ENCODE measurements at regions not wholly inside any gene's neighbourhood (a gene's known extent, or its start where the extent isn't known, plus 50 kb on each side); places are given as distances from the start of the nearest gene placed in this dataset.
"Not testable (repeated sequence)": the region's sequence is repeated elsewhere in the genome, so short reads cannot be mapped to it uniquely, and the experiment has no call there.

DNA sequence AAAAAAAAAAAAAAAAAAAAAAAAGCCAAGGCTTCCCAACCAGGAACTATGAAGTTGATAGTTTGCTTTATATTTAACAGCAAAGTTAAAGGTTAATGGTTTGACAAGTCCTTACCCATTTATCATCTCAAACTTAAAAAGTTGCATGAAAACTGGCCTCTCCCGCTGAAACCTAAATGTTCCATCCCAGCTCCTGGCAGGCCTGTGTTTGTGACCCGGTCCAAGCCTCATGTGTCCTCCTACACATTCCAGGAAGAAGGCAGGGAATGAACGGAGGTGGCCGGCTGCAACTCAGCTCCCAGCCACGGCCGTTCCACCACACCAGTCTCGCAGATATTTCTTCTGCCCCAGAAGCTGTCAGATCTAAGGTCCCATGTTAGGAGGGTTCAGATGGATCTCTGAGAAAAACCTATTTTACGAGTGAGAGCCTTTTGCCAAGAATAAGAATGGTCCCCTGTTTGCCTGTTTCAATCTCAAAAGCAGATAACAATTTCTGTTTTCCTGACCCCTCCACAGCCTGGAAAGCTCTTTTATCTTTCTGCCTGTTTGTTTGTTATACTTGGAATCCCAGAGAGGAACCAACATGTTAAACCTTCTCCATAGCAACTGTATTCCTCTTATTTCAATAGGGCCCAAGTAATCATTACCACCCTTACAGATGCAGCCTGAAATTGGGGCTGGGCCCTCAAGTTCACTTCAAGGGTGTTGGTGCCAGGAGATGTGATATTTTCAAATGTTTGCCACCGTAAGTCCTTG, 56.5 kb downstream of the KCTD12 start:
- DNase-seq (ENCODE audit: low read depth in 3 of 3) = no peak

DNA sequence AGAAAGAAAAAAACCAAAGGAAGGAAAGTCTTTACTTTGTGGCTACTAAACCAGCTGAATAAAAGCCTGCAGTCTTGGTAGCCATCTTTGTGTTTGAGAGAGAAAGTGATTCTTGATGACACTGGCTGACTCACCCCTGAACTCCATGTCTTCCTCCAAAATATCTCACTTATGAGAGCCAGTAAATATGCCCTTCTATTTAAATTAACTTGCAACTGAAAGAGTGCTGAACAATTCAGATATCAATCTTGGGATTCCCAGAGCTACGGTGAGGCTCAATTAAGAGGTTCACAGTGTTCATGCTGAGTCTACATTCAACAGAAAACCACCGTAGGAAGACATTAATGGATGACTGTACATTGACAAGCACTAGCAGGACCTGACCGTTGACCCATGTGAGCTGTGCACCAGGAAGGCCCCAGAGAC, 57.9 kb downstream of the KCTD12 start:
- DNase-seq (ENCODE audit: low read depth in 3 of 3) = no peak

DNA sequence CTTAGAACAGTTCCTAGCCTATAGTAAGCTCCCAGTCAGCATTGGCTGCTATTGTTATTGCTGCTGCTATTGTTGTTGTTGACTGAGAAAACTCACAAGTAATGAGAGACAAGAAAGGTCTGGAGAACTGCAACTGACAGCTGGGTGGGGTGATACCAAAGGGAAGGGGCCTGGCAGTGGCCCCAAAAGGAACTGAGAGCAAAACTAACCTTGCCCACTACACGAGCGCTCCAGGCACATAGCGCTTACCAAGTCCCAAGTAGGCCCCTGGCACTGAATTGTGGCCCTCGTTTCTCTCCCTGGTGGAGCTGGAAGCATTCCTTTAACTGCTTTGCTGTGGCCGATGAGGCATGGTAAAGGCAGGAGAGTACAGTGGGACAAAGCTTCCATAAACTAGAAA, 59.7 kb downstream of the KCTD12 start:
- no peak for DNase-seq (ENCODE audit: low read depth in 3 of 3)

DNA sequence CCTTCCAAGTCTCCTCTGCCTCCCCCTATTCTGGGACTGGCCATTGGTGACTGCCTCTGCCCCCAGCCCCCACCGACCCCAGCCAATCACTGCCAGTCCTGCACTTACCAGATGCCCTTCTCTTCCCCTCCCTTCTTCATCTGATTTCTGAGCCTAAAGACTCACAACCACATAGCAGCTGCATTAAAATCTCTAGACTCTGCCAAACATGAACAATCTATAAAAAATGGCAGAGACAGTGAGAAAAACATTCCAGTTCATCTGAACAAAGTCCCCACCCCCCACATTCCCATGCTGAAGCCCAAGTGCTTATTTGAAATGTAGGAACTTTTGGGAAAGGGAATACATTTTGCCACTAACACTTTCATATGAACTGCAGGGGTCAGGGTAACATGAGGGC, 60.8 kb downstream of the KCTD12 start:
- DNase-seq (ENCODE audit: low read depth in 3 of 3) = no peak

DNA sequence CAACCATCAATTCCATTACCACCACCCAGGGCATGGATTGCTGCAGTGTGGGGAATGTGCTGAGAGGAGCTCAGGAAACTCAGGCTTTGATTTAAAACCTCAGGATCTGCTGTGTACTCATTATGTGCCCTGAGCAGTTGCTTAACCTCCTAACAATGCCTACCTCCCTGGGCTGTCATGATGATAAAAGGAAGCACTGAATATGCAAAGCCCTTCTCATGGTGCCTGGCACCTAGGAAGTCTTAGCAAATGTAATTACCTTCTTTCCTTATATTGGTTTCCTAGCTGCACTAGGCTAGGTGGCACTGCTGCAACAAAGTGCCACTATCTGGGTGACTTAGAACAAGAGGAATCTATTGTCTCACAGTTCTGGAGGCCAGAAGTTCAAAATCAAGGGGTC, 62.2 kb downstream of the KCTD12 start:
- DNase-seq (ENCODE audit: low read depth in 3 of 3) = no peak

DNA sequence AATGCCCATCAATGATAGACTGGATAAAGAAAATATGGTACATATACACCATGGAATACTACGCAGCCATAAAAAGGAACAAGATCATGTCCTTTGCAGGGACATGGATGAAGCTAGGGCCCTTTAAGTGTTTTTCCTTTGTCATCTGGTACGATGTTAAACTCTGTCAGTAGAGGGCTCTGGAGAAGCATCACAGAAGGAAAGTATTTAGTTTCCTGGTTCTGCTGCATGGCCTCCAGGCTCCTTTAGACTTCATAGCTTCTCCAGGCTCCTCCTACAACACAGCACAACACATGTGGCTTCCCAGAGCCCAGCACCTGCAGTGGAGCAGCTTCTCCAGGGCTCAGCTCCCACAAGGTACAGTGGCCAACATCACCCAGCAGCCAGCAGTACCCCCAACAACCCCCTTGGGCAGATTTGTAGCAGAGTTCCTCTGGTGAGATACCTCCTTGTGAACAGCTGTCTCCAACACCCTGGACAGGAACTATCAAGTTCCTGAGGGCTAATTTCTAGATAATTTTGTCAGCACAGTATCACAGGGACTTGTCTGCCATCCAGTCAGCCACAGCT, 63.4 kb downstream of the KCTD12 start:
- DNase-seq (ENCODE audit: low read depth in 3 of 3) = no peak

DNA sequence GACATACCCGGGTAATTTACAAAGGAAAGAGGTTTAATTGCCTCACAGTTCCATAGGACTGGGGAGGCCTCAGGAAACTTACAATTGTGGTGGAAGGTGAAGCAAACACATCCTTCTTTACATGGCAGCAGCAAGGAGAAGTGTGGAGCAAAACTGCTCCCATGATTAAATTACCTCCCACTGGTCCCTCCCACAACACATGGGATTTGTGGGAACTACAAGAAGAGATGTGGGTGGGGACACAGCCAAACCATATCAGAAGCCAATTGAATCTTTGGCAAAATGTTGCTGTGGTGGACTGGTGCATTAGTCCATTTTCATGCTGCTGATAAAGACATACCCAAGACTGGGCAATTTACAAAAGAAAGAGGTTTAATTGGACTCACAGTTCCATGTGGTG, 65.0 kb downstream of the KCTD12 start:
- DNase-seq (ENCODE audit: low read depth in 3 of 3) = not testable (repeated sequence)

DNA sequence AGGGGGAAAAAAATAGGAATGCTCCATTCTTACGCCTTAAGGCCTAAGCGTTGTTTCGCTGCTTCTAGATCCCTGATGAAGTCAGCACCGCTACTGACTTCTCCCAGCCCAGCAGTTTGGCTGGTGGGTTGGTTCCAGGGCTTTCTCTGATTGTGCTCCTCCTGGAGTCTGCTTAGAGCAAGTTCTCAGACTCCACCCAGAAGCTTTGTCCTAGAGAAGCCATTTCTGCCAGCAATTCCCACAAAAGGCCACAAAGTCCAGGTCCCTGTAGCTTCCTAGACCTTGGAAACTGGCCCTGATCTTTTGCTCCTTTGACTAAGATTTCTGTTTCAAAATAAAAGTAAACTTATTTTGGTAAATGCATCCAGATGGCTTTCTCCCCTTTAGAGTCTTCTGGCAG, 65.4 kb downstream of the KCTD12 start:
- no peak for DNase-seq (ENCODE audit: low read depth in 3 of 3)

DNA sequence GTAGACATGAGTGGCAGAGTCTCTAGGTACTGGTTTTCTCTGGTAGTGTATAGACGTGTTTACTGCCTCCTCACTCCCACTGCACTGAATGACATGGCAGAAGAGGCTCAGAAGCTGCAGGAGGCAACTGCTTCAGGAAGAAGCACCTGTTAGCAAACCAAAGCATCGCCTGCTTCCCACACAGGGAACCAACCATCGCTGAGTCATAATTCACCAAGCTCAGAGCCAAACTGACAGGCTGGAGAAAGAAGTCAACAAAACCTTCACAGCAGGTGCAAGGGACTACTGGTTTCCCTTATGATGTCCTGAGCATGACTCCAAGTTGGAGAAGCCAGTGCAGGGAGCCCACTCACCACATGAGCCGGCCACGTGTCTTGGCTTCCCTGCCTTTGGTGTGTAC, 69.8 kb downstream of the KCTD12 start:
- DNase-seq (ENCODE audit: low read depth in 3 of 3) = no peak

DNA sequence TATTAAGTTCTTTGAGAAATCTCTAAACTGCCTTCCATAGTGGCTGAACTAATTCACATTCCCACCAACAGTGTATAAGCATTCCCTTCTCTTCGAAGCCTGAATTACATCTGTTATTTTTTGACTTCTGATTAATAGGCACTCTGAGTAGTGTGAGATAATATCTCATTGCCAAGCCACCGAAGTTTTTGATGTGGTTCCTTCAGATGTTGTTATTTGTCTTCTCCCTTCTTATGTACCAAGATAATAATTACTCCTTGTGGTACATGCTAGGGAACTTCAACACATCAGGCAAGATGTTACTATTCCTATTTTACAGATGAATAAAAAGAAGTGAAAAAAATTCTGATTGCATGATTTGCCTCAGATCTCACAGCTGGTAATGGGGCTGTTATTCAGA, 70.9 kb downstream of the KCTD12 start:
- no peak for DNase-seq (ENCODE audit: low read depth in 3 of 3)

DNA sequence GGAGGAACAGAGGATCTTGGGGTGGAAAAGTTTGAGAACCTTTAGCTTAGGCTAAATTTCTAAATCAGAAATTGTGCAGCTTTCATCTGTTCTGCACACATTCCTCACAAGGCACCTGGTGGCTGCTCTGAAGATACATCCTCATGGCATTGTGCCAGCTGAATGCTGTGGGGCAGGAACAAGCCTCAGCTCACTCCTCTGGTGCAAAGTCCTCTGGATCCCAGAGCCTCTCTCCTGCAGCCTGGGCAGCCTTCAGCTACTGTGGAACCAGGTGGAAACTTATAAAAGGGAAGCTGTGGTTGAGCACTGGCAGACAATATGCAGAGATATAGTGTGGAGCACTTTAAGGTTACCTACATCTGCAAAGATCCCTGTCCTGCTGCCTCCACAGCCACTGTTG, 72.3 kb downstream of the KCTD12 start:
- DNase-seq (ENCODE audit: low read depth in 3 of 3) = no peak

DNA sequence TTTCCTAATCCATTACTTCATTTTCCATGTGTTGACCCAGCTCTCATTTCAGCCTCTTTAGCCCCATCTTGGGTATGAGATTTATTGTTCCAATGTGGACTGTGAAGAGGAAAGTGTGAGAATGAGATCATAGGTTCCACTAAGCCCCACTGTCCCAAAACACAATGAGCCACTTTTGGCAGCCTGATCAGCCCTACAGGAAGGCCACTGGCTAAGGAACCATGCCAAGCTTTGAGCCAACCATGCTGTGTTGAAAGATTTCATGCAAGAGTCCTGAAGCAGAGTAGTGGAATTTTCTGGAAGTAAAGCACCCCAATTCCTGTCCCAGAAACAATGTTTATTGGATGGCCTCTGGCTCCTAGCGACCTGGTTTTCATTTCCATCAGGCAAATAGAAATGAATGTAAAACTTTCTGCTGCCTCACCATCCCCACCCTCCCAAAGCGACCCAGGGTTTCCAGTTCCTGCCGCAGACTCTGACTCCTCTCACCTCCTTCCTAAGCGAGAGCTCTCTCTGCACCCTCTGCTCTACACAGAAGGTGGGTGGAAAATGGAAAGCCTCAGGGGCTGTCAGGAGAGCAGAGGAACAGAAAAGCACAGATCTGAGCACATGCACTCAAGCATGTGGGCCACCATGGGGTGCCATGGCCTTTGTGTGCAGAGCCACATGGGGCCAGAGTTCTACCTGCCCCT, 73.1 kb downstream of the KCTD12 start:
- DNase-seq (ENCODE audit: low read depth in 3 of 3) = no peak

DNA sequence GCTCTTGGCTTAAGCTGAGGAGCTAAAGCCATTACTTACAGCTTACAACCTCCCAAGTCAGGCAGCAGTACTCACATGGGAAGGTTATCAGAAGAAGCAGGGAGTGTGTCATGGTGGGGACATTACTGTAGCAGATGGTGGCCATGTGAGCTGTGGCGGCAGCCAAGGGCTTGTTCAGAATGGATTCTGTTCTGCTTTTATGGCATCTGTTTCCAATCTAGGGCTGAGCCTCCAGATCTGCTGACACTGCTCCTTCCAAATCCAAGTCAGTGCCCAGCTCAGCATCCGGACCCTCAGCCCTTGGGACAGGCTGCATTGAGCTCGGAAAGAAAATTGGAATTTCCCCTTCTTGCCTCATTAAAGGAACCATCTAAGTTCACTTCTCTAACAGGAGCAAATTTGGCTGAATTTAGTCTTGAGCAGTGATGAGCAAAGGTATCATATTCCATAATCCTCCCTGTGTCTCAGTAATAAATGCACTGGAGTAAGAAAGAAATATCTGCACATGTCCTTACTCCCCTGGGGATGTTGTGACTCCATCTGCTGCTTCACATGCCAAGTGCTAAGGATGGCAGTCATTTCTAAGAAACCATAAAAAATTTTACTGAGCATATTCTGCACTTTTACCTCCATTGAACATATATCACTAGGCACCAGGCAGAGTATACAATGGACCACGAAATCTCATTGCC, 73.9 kb downstream of the KCTD12 start:
- DNase-seq (ENCODE audit: low read depth in 3 of 3) = no peak

DNA sequence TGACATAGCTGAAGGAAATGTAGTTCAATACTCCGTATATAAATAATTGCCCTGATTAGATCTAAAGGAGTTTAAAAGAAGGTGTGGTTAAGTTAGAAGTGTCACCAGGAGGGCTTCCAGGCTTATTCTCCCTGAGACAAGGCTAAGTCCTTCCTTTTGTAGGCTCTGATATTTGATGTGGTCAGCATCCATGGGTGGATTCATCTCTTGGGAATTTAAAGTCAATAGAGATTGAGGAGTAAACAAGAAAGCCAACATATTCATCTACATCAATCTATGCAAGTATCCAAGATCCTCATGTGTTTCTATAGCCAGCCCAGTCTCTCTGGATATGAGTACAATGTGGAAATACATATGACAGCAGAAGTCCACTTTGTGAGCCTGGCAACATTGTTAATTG, 76.8 kb downstream of the KCTD12 start:
- DNase-seq (ENCODE audit: low read depth in 3 of 3) = no peak

DNA sequence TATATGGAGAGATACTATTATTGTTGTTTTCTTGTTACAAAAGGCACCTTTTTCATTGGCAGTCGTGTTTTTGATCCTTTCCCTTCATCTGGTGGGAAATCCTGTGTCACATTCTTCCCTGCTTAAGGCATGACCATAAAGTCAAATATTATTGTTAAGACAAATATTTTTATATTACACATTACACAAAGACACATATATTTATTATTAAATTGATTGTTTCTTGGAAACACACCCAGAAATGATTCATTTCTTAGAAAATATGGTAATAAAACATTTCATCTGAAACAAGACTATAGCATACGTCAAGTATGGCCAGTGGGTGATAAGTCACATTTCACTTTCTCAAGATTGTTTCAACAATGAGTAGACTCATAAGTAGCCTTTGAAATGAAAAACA, 77.3 kb downstream of the KCTD12 start:
- no peak for DNase-seq (ENCODE audit: low read depth in 3 of 3)

DNA sequence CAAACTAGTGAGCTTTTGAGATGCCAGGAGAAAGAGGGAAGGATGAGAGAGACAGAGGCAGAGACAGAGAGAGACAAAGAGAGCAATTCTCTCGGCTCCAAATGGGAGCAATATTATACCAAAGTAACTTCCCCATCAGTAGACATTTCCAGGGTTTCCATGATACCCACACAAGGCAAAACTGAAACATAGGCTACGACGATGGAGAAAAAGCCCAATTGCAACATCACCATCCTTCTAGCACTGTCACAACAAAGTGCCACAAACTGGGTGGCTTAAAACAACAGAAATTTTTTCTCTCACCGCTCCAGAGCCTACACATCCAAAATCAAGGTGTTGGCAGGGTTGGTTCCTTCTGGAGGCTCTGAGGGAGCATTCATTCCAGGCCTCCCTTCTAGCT, 81.4 kb downstream of the KCTD12 start:
- DNase-seq (ENCODE audit: low read depth in 3 of 3) = no peak

DNA sequence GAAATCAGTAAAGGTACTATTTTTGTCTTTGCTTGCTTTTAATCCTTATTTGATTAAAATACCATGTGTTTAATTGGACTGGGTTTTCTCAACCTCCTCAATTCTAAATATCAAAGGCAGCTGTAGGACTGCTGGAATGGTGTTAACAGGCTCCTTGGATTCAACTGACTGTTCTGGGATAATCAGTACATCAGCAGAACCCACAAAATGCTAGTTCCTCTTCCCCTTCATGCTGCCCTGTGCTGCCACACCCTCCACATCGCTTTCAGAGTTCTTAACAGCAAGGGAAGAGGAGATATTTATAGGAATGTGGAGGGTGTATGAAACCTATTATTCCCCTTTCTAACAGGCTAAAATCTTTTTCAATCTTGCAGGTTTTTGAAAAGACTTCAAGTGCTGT, 82.4 kb downstream of the KCTD12 start:
- no peak for DNase-seq (ENCODE audit: low read depth in 3 of 3)

DNA sequence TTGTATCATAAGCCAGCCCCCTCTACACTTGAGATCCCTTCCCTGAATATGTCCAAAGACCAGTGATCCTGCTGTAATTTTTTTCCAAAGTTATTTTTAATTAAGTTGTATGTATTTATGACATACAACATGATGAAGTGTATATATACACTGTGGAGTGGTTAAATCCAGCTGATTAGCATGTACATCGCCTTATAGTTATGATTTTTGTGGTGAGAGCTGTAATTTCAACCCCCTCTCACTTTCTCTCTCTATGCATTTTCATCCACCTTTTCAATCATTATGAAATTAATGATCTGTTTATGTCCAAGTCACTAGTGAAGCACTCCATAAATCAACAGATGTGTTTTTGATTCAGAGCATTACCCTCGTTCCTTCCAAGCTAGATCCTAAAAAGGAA, 85.3 kb downstream of the KCTD12 start:
- no peak for DNase-seq (ENCODE audit: low read depth in 3 of 3)

DNA sequence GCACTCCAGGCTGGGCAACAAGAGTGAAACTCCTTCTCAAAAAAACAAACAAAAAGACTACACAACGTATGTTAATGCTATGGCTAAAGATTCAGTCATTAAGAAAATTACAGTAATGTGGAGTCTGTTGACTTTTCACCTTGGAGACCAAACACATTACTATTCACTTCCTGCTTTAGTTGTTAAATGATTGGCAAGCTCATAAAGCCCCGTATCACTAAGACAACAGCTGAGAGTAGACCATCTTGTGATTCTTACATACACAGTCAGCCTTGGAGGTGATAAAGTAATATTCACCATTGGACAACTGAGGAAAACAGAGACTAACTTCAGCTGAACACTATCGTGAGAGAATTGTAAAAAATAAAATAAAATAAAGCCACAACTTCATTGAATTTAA, 86.5 kb downstream of the KCTD12 start:
- no peak for DNase-seq (ENCODE audit: low read depth in 3 of 3)

DNA sequence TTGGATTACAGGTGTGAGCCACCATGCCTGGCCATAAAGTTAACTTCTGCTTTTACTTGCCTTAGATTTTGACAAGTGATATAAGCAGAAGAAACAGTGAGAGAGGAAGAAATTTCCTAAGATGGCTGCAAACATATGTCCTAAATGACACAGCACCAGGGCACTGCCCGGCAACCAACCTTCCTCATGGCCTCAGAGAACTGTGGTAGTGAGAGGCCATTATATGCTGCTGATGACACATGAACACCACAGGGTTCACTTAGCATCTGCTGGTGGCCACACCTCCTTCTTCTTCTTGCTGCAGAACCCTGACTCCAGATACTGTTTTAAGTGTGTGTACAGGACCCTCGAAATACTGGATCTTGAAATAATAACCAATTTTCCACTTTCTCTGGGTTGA, 88.2 kb downstream of the KCTD12 start:
- no peak for DNase-seq (ENCODE audit: low read depth in 3 of 3)

DNA sequence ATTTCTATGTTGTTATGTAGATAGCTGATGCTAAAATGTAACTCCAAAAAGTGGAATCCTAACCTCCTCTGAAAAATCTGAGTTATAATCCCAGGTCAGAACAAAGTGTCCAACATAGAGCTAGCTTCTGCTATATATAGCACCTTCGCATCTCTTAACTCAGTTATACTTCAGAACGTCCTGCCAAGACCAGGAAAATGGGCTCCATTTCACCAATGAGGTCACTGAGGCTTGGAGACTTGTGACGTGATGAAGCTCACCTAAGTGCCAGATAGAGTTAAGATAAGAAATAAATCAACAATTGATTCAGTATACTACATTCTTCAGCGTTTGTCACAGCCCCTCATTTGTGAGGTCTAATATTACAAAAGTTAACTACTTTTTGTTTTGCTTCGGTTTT, 88.8 kb downstream of the KCTD12 start:
- no peak for DNase-seq (ENCODE audit: low read depth in 3 of 3)

DNA sequence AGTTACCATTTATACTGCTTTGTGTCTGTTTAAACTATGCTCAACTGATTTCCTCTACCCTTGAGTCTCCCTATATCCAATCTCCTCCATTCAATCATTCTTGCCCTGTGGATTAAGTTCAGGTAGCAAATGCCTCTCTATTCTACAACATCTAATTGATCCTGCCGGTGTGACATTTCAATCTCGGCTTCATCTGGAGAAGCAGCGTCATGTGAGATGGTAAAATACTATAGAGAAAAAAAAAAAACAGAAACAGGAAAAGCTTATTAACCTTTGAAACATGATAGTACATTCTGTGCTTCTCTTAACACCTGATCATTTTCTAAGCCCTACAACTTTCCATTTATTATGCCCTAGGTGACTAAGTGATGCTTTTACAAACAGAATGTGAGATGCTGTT, 89.4 kb downstream of the KCTD12 start:
- DNase-seq (ENCODE audit: low read depth in 3 of 3) = no peak

Data from stimulated activated CD4-positive, alpha-beta T cell treated with anti-CD3 and anti-CD28 coated beads, TNF-alpha, amount 100 ng/mL, for 48 hours (primary cell).